Smooth muscle cell (in vitro differentiated cells): ENCODE measurements at regions not wholly inside any gene's neighbourhood (a gene's known extent, or its start where the extent isn't known, plus 50 kb on each side); places are given as distances from the start of the nearest gene placed in this dataset.

Experiments used
- DNase-seq: peaks from one replicate; lab custom pipeline; 2025; ENCODE audit not compliant: unreplicated experiment; lab: John Stamatoyannopoulos, UW
- H2AFZ ChIP-seq: fragments of 200-600 bp; sonication (generic); 2 replicates; pipeline ENCODE4 v1.6.0; 2016; ENCODE audit warnings: antibody characterized with exemption, low read depth, mild to moderate bottlenecking
- H3F3A ChIP-seq: fragments of 200-600 bp; sonication (generic); 2 replicates; pipeline ENCODE4 v1.6.0; 2017; ENCODE audit warnings: antibody characterized with exemption, low read depth
- H3K27ac ChIP-seq: fragments of 200-600 bp; sonication (generic); 2 replicates; pipeline ENCODE4 v1.5.1; 2016; ENCODE audit warnings: low read depth, mild to moderate bottlenecking
- H3K27me3 ChIP-seq: fragments of 200-600 bp; sonication (generic); 2 replicates; pipeline ENCODE4 v1.6.1; 2016; ENCODE audit warnings: low read depth, mild to moderate bottlenecking
- H3K36me3 ChIP-seq: fragments of 200-600 bp; sonication (generic); 2 replicates; pipeline ENCODE4 v1.5.1; 2016; ENCODE audit warnings: low read depth
- H3K4me1 ChIP-seq: fragments of 200-600 bp; sonication (generic); 2 replicates; pipeline ENCODE4 v1.5.1; 2016; ENCODE audit warnings: low read depth
- H3K4me2 ChIP-seq: fragments of 200-600 bp; sonication (generic); 2 replicates; pipeline ENCODE4 v1.6.0; 2016; ENCODE audit warnings: mild to moderate bottlenecking
- H3K4me3 ChIP-seq: fragments of 200-600 bp; sonication (generic); 2 replicates; pipeline ENCODE4 v1.5.1; 2016; ENCODE audit warnings: mild to moderate bottlenecking
- H3K79me2 ChIP-seq: fragments of 200-600 bp; sonication (generic); 2 replicates; pipeline ENCODE4 v1.6.0; 2016; ENCODE audit warnings: low read depth, mild to moderate bottlenecking
- H3K9ac ChIP-seq: fragments of 200-600 bp; sonication (generic); 2 replicates; pipeline ENCODE4 v1.6.0; 2016; ENCODE audit warnings: low read depth
- H3K9me3 ChIP-seq: fragments of 200-600 bp; sonication (generic); replicated peaks from 2 replicates; pipeline ENCODE4 v1.5.1; 2016; ENCODE audit warnings: low read depth
- H4K20me1 ChIP-seq: fragments of 200-600 bp; sonication (generic); 2 replicates; pipeline ENCODE4 v1.6.0; 2016; ENCODE audit warnings: low read depth
- WGBS: methylation state at CpG from one replicate; pipeline ENCODE4 v1.1.7; 2016; ENCODE audit warnings: low lambda C conversion rate; 5-methylcytosine and 5-hydroxymethylcytosine counted together
- TF ChIP-seq, protein P1 (sequence below): fragments of 200-600 bp; sonication (generic); IDR thresholded peaks from 2 replicates; pipeline ENCODE4 v1.5.1; 2017; ENCODE audit warnings: borderline replicate concordance, mild to moderate bottlenecking, antibody characterized with exemption; ENCODE audit not compliant: insufficient read depth, poor library complexity, severe bottlenecking

DNA sequence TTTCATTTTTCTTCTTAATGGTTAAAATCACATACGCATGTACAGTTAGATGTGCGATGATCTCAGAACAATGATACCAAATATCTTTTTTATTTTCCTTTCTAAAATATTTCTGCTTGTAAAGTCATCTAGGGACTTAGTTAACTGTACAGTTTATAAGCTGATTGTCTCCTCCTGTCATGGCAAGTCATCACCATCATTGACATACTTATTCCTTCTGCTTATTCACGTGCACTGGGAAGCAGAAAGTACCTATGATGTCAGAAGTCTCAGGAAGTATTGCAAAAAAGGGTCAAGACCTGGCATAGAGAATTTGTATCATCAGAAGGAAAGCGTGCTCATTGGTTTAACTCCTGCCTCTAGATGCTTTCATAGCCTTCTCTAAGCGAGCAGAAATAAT lies 154.2 kb downstream of the DSC3 start:
- H4K20me1 ChIP-seq, result no peaks in the 10 kb centered on the region
- H3K27ac ChIP-seq, result no peak overlapping the region
- no peaks in the 10 kb centered on the region for H3K9me3 ChIP-seq
- 91% methylated on average over 5 of the region's 5 CpGs for WGBS
- no peaks in the 10 kb centered on the region for H3K79me2 ChIP-seq
- no peak overlapping the region for H3K4me2 ChIP-seq
- DNase-seq, result no peak
- no peak overlapping the region for H2AFZ ChIP-seq
- no peak overlapping the region for H3K9ac ChIP-seq
- no peak overlapping the region for H3K4me3 ChIP-seq
- H3K27me3 ChIP-seq, result no peaks in the 10 kb centered on the region
- no peaks in the 10 kb centered on the region for H3F3A ChIP-seq
- H3K36me3 ChIP-seq, result no peaks in the 10 kb centered on the region
- no peaks in the 10 kb centered on the region for H3K4me1 ChIP-seq
- TF ChIP-seq, protein P1, sequence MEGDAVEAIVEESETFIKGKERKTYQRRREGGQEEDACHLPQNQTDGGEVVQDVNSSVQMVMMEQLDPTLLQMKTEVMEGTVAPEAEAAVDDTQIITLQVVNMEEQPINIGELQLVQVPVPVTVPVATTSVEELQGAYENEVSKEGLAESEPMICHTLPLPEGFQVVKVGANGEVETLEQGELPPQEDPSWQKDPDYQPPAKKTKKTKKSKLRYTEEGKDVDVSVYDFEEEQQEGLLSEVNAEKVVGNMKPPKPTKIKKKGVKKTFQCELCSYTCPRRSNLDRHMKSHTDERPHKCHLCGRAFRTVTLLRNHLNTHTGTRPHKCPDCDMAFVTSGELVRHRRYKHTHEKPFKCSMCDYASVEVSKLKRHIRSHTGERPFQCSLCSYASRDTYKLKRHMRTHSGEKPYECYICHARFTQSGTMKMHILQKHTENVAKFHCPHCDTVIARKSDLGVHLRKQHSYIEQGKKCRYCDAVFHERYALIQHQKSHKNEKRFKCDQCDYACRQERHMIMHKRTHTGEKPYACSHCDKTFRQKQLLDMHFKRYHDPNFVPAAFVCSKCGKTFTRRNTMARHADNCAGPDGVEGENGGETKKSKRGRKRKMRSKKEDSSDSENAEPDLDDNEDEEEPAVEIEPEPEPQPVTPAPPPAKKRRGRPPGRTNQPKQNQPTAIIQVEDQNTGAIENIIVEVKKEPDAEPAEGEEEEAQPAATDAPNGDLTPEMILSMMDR, result no peak

DNA sequence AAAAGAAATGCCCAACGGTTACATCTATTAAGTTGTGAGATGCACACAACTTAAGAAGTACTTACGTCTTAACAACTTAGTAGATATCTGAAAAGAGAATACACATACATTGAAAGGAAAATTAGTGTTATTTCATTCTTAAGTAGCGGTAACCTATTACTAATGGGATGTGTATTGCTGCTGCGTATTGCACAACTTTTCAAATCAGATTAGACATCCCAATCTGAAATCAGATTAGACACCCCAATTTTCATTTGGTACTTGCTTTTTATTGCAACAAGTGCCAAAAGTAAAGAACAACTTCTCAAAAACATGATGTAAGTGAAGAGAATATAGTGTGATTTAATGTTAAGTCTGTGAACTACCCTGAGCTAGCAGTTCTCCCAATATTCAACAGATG lies 155.5 kb downstream of the DSC3 start:
- no peaks in the 10 kb centered on the region for H3K27me3 ChIP-seq
- WGBS, result 95% methylated on average over 4 of the region's 4 CpGs
- H4K20me1 ChIP-seq, result no peaks in the 10 kb centered on the region
- no peaks in the 10 kb centered on the region for H3K4me1 ChIP-seq
- H3K79me2 ChIP-seq, result no peaks in the 10 kb centered on the region
- H3K9me3 ChIP-seq, result no peaks in the 10 kb centered on the region
- no peak overlapping the region for H3K4me2 ChIP-seq
- no peak overlapping the region for H2AFZ ChIP-seq
- H3K27ac ChIP-seq, result no peak overlapping the region
- H3K36me3 ChIP-seq, result no peaks in the 10 kb centered on the region
- H3K4me3 ChIP-seq, result no peak overlapping the region
- no peak overlapping the region for H3K9ac ChIP-seq
- no peak for DNase-seq
- TF ChIP-seq, protein P1, result no peak
- no peaks in the 10 kb centered on the region for H3F3A ChIP-seq

DNA sequence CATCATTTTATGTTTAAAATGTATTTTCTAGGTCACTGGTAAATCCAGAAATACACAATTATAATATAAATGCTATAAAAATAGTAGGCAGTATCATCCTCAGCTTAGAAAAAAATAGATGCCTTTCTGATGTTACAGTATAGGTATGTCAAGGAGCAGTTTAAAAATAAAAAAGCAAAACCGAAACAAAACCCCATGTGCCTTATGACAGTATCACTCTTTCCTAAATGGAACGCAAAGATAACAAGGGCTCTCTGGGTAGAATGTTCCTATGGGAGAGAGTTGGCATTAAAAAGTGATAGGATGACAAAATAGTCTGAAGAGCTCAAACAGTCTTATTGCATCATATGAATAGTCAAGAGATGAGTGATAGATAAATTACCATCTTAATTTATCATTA lies 172.1 kb downstream of the DSC3 start:
- 88% methylated on average over 2 of the region's 2 CpGs for WGBS
- Histone ChIP-seq H3K27me3 (no peaks in the 10 kb centered on the region), H3K9me3 (no peaks in the 10 kb centered on the region), H3K4me2 (no peak overlapping the region), H3K27ac (no peak overlapping the region), H3K79me2 (no peaks in the 10 kb centered on the region), H3K4me3 (no peak overlapping the region), H3K9ac (no peak overlapping the region), H3F3A (no peaks in the 10 kb centered on the region), H2AFZ (no peak overlapping the region), H3K4me1 (no peaks in the 10 kb centered on the region), H3K36me3 (no peaks in the 10 kb centered on the region), H4K20me1 (no peaks in the 10 kb centered on the region)
- DNase-seq, result no peak
- TF ChIP-seq, protein P1, result no peak

DNA sequence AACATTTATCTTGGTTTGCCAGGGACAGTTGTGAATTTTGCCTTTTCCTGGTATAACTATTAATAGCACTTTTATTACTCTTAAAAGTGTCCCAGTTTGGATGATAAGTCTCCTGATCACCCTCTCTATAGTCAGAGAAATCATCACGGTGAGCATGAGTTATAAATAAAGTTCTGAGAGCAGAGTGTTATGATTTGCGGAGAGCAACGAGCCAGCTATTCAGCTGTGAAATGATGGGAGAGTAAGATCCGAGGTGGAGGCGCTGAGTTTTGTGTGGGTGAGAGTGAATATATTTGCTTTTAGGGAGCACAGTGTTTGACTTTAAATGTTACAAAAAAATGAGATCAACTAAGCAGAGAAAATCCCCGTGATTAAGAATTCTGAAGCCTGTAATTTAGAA lies 179.6 kb downstream of the DSC3 start:
- H3K36me3 ChIP-seq, result no peaks in the 10 kb centered on the region
- H3K9me3 ChIP-seq, result no peaks in the 10 kb centered on the region
- H3K4me1 ChIP-seq, result no peaks in the 10 kb centered on the region
- H2AFZ ChIP-seq, result peak overlapping the region; percentile 12
- no peak overlapping the region for H3K9ac ChIP-seq
- H3K79me2 ChIP-seq, result no peaks in the 10 kb centered on the region
- 68% methylated on average over 6 of the region's 6 CpGs for WGBS
- no peaks in the 10 kb centered on the region for H3F3A ChIP-seq
- no peaks in the 10 kb centered on the region for H4K20me1 ChIP-seq
- no peak overlapping the region for H3K4me3 ChIP-seq
- H3K27me3 ChIP-seq, result no peaks in the 10 kb centered on the region
- DNase-seq, result no peak
- no peak overlapping the region for H3K4me2 ChIP-seq
- H3K27ac ChIP-seq, result no peak overlapping the region
- TF ChIP-seq, protein P1, result no peak
